ENCODE measurements at regions not wholly inside any gene's neighbourhood (a gene's known extent, or its start where the extent isn't known, plus 50 kb on each side); places are given as distances from the start of the nearest gene placed in this dataset.

DNA sequence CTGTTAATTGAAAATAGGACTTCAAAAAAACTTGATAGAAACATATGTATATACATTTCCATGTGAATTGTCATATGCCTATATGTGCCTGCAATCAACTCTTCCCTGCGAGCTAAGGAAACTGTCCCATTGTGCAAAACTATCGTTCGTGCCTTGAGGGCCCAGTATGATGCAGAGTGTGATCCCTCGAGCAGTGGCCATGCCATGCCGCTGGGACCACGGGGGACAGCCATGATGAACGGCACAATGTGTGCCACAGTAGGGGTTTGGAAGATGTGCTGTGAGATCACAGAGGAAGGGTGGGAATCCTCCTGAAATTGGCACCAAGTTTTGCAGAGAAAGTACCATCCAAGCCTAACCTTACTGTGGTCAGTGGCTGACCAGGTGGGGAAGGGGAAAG lies 118.1 kb upstream of the SOX1 start:
- TF ChIP-seq CBX2 (IDR thresholded peaks at IDR 0.05; ENCODE audit: borderline replicate concordance, low read depth) (no peak), CHD2 (IDR thresholded peaks at IDR 0.05; ENCODE audit: low read length, partially characterized antibody) (no peak), RAD21 (conservative IDR thresholded peaks at IDR 0.05 in 1 of 2, IDR thresholded peaks at IDR 0.05 in 1 of 2) (no peak), CBX8 (IDR thresholded peaks at IDR 0.05) (no peak)
- TF ChIP-seq, protein P1, sequence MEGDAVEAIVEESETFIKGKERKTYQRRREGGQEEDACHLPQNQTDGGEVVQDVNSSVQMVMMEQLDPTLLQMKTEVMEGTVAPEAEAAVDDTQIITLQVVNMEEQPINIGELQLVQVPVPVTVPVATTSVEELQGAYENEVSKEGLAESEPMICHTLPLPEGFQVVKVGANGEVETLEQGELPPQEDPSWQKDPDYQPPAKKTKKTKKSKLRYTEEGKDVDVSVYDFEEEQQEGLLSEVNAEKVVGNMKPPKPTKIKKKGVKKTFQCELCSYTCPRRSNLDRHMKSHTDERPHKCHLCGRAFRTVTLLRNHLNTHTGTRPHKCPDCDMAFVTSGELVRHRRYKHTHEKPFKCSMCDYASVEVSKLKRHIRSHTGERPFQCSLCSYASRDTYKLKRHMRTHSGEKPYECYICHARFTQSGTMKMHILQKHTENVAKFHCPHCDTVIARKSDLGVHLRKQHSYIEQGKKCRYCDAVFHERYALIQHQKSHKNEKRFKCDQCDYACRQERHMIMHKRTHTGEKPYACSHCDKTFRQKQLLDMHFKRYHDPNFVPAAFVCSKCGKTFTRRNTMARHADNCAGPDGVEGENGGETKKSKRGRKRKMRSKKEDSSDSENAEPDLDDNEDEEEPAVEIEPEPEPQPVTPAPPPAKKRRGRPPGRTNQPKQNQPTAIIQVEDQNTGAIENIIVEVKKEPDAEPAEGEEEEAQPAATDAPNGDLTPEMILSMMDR (IDR thresholded peaks at IDR 0.05), result no peak

All from A549 (cell line).